HG03460 (cell line): ENCODE measurements at regions not wholly inside any gene's neighbourhood (a gene's known extent, or its start where the extent isn't known, plus 50 kb on each side); places are given as distances from the start of the nearest gene placed in this dataset.
"Not testable (repeated sequence)": the region's sequence is repeated elsewhere in the genome, so short reads cannot be mapped to it uniquely, and the experiment has no call there.

Source experiments
- ATAC-seq: cut with Tn5 transposase; IDR thresholded peaks from one replicate; pipeline ENCODE4 v1.9.1; 2021; ENCODE audit not compliant: unreplicated experiment

GRCh38 chr18:29749704-29750103 lies 1292.8 kb downstream of the DSC3 start:
- no peak for ATAC-seq

GRCh38 chr18:29741461-29741860 lies 1301.1 kb downstream of the DSC3 start:
- ATAC-seq: no peak

DNA sequence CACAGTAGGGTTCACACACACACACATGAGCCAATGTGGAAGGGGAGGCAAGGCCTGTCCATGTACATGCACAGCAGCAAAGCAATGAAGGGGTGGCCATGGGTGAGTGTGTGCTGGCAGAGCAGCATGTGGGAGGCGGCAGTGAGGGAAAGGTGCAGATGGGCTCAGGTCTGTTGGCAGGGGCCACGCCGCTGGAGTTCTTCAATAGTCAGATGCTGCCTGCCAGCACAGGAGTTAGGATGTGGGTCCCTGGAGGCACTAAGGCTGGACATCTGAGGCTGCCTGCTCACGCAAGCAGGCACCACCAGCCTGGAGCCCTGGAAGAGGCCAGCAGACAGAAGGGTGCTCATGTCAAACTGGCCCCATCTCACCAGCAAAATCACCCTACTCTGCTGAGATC lies 1304.9 kb downstream of the DSC3 start:
- no peak for ATAC-seq

- ATAC-seq: no peak
Observed at GRCh38 chr18:29737190-29737589, 1305.4 kb downstream of the DSC3 start.

- no peak for ATAC-seq
Observed at GRCh38 chr18:29730073-29730472, 1312.5 kb downstream of the DSC3 start.

DNA sequence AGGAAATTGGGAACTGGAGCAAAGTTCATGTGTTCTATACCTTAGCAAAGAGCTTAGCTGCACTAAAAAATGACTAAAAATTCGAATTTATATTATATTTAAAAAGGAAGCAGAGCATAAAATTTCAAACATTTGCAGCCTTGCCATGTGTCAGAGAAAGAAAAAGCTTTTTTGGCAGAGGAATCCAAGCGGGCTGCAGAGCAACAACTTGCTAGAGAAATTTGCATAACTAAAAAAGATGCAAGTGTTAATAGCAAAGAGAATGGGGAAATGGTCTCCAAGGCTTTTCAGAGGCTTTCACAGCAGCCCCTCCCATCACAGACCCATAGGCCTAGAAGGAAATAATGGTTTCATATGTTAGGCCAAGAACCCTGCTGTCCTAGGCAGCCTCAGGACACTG lies 1315.9 kb downstream of the DSC3 start:
- ATAC-seq: no peak

DNA sequence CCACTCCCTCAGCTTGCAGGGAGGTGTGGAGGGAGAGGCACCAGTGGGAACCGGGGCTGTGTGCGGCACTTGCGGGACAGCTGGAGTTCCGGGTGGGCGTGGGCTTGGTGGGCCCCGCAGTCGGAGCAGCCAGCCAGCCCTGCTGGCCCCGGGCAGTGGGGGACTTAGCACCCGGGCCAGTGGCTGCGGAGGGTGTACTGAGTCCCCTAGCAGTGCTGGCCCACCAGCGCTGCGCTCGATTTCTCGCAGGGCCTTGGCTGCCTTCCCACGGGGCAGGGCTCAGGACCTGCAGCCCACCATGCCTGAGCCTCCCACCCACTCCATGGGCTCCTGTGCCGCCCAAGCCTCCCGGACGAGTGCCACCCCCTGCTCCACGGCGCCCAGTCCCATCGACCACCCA lies 1319.1 kb downstream of the DSC3 start:
- not testable (repeated sequence) for ATAC-seq

GRCh38 chr18:29715960-29716359 lies 1326.6 kb downstream of the DSC3 start:
- not testable (repeated sequence) for ATAC-seq

GRCh38 chr18:29712785-29713184 lies 1329.8 kb downstream of the DSC3 start:
- ATAC-seq: no peak

DNA sequence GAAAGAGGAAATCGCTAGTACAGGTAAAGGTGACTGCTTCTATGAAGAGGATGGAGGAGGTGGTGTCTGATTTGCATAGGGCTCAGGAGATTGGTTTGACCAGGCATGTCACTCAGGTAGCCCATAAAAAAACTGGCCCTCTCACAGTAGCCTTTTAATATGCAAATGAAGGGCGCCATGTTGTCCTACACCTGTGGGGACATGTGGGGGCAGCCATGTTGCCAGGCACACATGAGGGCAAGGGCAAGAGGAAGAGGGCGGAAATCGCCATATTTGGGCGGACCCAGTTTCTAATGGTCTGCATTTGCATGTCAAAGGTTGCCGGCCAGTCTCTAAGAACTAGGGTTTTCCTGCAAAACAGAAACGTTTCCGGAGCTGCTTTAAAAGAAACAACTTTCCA lies 1330.6 kb downstream of the DSC3 start:
- no peak for ATAC-seq

DNA sequence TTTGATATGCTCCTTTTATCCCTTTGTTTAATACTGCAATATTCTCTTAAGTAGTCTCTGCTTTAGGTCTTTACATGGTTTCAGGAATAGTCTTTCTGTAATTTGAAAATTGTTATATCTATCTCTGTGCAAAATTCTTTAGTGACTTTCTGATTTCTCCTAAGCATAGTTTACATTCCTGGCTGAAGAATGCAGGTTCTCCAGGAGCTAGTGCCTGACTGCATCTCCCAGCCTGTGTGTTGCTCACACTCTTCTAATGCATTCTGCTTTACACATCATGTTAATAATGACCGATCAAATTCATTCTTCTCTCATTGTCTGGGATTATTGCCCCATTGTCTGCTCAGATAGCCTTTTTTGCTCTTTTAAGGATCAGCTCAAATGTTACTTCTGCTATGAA lies 1349.2 kb downstream of the DSC3 start:
- ATAC-seq: no peak

DNA sequence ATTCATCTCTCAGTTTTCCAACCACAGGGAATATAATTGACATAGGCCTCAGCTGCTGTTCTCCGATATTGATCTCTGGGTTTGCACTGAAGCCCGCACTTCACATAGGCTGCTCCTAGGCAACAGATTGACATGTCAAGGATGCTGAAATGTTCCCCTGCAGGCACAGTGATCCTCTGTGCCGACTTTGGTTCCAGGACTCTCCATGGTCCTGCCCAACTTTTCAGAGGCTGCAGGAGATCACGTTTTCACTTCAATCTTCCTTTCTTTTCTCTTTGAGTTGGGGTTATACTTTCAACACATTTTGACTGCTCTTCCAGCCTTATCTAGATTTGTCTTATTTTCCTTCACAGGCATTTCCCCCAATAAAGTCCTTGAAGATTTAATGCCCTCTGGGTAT lies 1361.0 kb downstream of the DSC3 start:
- ATAC-seq: no peak

- ATAC-seq: no peak
Observed at GRCh38 chr18:29664278-29665036, 1378.1 kb downstream of the DSC3 start.

- ATAC-seq: no peak
Observed at GRCh38 chr18:29661924-29662323, 1380.6 kb downstream of the DSC3 start.

GRCh38 chr18:29660777-29661176 lies 1381.8 kb downstream of the DSC3 start:
- no peak for ATAC-seq

GRCh38 chr18:29653671-29654215 lies 1388.8 kb downstream of the DSC3 start:
- ATAC-seq: no peak

DNA sequence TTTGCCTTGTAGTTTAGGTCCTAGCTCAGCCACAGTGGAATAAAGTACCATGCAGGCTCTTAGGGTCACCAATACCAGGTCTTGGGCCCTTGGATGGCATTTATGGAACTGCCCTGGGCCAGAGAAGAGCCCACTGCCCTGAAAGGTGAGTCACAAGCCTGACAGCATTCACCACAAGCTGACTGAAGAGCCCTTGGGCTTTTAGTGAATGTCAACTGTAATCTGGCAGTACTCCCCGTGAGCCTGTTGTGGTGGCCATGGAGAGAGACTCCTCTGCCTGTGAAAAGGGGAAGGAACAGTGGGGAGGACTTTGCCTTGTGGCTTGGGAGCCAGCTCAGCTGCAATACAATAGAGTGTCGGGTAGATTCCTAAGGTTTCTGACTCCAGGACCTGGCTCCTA lies 1389.7 kb downstream of the DSC3 start:
- ATAC-seq: no peak

DNA sequence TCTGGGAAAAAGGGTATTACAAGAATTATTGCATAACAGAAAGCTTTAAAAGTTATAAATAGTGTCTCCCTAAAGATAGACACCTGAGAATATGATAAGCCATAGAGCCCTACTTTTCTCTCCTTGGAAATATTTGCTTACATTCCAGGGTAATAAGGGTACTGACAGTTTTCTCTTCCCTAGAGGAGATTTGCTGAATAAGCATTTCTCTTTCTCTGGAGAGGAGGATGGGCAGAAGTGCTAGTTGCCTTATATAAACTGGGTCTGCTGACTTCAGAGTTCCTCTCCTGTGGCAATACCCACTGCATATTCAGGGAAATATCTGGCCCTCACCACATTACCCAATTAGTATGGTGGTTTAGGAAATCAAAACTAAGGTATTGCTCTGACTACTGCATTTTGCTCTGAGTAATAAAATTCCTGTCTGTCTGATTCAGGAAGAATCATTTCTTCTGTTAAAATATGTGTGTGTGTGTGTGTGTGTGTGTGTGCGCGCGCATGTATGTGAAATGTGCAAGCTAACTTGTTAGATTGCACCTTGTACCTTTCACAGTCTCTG lies 1391.3 kb downstream of the DSC3 start:
- no peak for ATAC-seq

DNA sequence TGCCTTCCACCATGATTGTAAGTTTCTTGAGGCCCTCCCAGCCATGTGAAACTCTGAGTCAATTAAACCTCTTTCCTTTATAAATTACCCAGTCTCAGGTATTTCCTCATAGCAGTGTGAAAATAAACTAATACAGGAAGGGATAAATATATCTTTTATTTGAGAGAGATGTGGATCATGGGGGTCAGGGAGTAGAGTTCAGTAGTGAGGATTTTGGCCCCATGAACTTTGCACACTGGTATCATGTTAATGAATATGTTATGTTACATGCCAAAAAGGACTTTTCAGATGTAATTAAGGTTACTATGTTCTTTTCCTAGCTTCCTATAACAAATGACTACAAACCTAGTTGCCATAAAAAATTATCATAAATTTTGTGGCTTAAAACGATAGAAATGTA lies 1393.7 kb downstream of the DSC3 start:
- ATAC-seq: no peak

GRCh38 chr18:29647700-29648099 lies 1394.8 kb downstream of the DSC3 start:
- no peak for ATAC-seq

- no peak for ATAC-seq
Observed at GRCh38 chr18:29644276-29644675, 1398.3 kb downstream of the DSC3 start.

- ATAC-seq: no peak
Observed at GRCh38 chr18:29629493-29630036, 1413.0 kb downstream of the DSC3 start.
